GM12873 (cell line): ENCODE measurements at regions not wholly inside any gene's neighbourhood (a gene's known extent, or its start where the extent isn't known, plus 50 kb on each side); places are given as distances from the start of the nearest gene placed in this dataset.

Source experiments
- TF ChIP-seq, protein P1 (sequence below): IDR thresholded peaks from 2 replicates; pipeline ENCODE4 v1.5.1; 2012; ENCODE audit warnings: low read depth, mild to moderate bottlenecking, moderate library complexity, low read length, control low read depth; ENCODE audit not compliant: insufficient read depth; ENCODE audit errors: missing control alignments

DNA sequence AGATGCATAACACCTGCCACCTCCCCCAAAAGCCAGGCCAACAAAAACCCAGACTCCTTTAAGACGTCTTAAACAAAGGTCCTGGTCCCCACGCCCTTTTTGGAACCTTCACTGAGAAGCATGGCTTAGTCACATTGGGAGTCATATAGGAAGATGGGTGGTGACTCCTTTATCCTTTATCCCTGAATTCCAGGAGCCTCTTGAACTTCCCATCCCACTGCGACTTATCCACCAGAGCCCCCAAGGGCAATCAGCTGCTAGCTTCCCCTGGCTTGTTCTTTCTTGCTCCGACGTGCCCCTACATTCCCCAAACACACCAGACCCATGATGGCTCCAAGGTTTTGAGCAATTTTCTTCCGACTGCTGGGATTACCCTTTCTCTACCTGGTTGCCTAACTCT, 567.0 kb upstream of the CADM1 start:
- TF ChIP-seq, protein P1, sequence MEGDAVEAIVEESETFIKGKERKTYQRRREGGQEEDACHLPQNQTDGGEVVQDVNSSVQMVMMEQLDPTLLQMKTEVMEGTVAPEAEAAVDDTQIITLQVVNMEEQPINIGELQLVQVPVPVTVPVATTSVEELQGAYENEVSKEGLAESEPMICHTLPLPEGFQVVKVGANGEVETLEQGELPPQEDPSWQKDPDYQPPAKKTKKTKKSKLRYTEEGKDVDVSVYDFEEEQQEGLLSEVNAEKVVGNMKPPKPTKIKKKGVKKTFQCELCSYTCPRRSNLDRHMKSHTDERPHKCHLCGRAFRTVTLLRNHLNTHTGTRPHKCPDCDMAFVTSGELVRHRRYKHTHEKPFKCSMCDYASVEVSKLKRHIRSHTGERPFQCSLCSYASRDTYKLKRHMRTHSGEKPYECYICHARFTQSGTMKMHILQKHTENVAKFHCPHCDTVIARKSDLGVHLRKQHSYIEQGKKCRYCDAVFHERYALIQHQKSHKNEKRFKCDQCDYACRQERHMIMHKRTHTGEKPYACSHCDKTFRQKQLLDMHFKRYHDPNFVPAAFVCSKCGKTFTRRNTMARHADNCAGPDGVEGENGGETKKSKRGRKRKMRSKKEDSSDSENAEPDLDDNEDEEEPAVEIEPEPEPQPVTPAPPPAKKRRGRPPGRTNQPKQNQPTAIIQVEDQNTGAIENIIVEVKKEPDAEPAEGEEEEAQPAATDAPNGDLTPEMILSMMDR = no peak

GRCh38 chr11:116070520-116070919, 566.3 kb upstream of the CADM1 start:
- TF ChIP-seq, protein P1 = no peak

GRCh38 chr11:116066777-116067176, 562.6 kb upstream of the CADM1 start:
- TF ChIP-seq, protein P1 = no peak

DNA sequence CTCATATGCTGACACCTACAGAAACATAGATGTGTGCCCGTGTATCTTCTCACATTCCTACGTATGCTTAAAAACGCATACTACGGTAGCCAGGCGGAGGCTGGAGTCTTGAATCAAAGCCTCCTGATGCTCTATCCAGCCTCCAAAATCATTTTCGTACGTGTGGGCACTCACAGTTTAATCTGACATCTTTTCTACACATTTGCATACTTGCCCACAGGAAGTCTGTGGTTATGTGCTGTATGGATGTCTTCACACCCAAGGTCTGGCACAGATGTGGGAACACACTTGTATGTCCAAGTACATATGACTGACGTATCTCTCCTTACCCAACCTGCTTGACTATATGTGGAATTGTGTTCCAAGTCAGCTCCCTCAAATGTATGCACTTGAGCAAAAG, 561.8 kb upstream of the CADM1 start:
- TF ChIP-seq, protein P1 = no peak

- TF ChIP-seq, protein P1 = no peak
Observed at GRCh38 chr11:116065191-116065895, 561.1 kb upstream of the CADM1 start.

DNA sequence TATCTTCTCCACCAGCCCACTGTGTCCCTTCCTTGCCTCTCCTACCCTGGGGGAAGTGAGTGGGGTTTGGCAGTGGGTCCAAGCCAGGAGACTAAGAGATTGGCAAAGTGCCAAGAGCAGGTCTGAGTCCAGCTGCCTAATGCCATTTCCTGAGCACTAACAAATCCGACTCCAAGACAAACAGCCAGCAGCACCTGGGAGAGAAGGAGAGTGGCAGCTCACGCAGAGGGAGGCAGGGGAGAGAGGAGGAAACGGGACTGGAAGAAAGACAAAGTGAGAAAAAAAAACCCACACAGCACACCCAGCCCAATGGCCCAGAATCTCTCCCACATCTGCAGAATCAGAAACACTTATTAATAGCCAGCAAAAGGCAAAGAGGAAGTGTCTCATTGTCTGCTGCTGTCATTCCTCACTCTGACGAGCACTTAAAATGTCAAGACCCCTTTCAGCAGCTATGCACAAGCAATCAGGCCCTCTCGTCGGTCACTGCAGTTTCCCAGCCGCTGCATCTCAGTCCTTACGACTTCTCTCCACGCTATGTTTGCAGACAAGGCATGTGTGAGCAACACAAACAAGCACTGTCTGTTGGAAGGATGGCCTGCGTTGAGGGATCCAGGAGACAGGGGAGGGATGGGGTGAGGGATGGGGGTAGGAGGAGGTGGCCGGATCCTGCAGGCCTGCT, 558.4 kb upstream of the CADM1 start:
- TF ChIP-seq, protein P1 = no peak

DNA sequence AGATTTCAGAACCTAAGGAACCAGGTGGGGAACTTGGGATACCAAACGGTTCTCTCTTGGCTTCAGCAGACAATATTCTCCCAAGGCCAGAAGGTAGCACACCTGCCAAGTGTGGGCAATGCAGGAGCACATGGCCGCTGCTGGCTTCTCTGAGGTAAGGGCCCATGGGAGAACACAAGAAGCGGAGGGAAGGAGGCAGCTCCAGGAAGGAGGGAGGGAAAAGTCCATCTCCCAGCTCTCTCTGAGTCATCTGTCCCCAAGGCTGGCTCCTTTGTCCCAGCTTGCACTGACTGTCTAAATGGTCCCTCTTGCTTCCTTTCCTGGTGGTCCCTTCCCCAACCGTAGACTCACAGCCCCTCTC, 557.9 kb upstream of the CADM1 start:
- TF ChIP-seq, protein P1 = no peak
